Ishikawa (cell line): ENCODE measurements at regions not wholly inside any gene's neighbourhood (a gene's known extent, or its start where the extent isn't known, plus 50 kb on each side); places are given as distances from the start of the nearest gene placed in this dataset.

Source experiments
- CEBPB ChIP-seq: IDR thresholded peaks from 2 replicates; pipeline ENCODE4 v1.6.1; 2012
- EP300 ChIP-seq: IDR thresholded peaks from 2 replicates; pipeline ENCODE4 v1.6.1; 2012; ENCODE audit warnings: borderline replicate concordance
- RAD21 ChIP-seq: IDR thresholded peaks from 2 replicates; pipeline ENCODE4 v1.6.1; 2012; ENCODE audit warnings: low read depth
- TCF12 ChIP-seq: IDR thresholded peaks from 2 replicates; pipeline ENCODE4 v1.6.1; 2012; ENCODE audit warnings: low read depth
- TF ChIP-seq, protein P1 (sequence below): IDR thresholded peaks from 2 replicates; pipeline ENCODE4 v1.6.1; 2012

GRCh38 chr5:170449232-170449631, 54.6 kb upstream of the KCNIP1 start:
- TF ChIP-seq CEBPB = no peak
- TF ChIP-seq, protein P1, sequence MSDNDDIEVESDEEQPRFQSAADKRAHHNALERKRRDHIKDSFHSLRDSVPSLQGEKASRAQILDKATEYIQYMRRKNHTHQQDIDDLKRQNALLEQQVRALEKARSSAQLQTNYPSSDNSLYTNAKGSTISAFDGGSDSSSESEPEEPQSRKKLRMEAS = no peak
- no peak for TF ChIP-seq TCF12
- TF ChIP-seq RAD21 = no peak
- TF ChIP-seq EP300 = no peak
